NCI-H146 (cell line): ENCODE measurements at regions not wholly inside any gene's neighbourhood (a gene's known extent, or its start where the extent isn't known, plus 50 kb on each side); places are given as distances from the start of the nearest gene placed in this dataset.

ENCODE experiments used
- DNase-seq: peaks from one replicate; lab custom pipeline; 2025; lab: John Stamatoyannopoulos, UW

DNA sequence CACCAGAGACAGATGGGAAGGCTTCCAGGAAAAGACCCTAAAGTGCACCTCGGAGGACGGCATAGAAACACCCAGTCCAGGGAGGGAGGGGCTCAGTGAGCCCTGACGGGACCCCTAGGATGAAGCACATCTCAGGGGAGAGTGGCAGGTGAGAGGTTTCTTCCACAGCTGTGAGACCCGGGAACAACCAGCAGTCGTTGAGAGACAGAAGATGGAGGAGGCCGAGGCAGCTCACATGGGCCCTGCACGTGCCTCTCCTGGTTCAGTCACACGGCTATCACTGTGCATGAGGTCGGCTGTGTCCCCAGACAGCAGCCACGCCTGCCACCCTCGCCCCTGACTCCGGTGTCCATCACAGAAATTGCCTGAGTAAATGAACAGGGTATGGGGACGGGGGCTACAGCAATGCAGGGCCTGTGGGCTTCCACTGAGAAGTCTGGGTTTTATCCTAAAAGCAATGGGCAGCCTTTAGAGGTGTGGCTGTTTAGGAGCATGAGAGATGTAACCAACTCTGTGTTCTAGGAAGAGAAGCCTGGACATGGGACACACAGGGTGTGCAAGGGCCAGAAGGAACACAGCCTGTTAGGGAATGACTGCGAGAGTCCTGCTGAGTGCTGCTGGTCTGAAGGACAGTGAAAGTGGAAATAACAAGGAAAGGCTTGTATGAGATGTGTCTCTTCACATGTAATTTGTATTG lies 102.0 kb downstream of the TMEM18 start:
- no peak for DNase-seq

DNA sequence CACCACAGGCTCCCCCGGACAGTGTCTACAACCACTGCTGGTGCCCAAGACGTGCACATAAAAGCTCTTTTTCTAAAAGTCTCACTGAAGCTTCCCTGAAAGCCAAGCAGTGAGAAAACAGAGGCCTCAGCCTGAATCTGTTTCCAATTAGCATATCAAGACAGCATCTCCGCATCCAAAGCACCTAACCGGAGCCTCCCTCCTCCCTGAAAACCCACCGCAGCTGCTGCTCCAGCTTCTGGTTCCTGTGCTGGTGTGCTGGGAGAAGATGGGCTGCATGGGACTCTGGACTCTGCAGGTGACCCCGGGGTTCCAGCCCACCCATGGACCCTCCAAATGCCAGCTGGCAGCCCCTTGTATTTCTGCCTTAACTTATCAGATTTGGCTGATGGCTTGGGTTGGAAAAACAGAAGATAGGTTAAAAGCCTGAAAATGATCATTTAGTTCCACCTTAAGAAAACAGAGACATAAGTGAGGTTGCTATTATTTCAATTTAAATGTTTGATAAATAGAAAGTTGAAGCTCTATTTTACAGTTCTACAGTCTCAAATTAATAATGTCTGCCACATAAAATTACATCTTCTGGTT lies 103.3 kb downstream of the TMEM18 start:
- no peak for DNase-seq

DNA sequence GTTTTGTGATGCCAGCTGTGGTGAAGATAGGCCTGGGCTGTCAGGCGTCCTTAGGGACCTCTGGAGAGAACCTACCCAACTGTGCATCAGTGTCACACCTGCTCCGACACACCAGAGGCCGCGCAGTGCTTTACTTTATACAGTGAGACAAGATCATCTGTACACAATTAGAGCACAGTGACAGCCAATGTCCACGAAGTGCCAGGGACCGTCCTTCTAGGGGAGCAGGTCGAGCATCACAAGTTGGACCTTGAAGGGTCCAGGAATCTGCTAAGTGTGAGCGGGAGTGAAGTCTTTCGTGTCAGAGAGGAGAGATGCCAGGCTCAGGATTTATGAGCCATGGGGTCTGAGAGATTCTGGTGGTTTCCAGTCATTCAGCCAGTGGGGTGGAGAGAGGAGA lies 104.2 kb downstream of the TMEM18 start:
- DNase-seq = no peak

DNA sequence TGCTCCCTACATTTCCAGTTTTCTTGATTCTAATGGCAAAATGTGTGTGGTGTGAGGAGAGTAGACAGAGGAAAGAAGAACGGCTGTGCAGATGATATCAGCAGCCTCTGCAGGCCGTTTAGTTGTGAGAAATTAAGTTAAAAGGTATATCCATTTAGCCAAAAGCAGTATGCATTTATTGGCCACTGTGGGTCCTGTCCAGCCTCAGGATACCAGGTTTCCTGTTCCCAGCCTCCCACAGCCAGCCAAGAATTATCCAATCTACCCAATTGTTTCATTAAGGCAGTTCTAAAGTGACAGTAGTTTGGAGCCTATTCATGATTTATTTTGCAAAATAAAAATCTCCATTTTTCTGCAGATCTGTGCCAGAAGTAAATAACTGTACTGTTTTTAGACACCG lies 107.5 kb downstream of the TMEM18 start:
- no peak for DNase-seq

DNA sequence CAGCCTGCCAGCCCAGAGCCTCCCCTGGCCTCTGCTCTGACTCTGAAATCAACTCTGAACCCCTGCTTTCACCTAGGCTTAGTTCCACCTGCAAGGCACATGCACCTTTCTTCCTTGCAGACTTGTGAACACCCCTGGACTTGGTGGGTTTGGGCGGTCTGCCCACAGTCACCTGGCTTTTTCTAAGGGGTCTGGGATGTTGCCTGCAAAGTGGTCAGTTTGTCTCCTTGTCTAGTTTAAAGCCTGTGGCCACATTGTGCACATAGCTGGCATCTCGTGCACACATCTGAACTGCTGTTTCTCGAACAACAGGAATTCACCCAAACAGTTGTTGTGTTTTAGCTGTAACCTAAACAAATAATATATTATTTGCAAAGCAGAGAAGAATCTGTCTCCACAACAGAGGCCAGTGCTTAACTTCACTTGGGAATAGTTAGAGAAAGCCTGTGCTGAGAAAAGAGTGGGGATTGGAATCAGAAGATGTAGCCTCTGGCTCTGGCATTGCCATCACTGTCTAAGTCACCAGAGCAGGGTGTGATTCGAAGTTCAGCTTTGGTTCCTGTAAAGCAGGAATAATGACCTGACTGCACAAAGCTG lies 108.5 kb downstream of the TMEM18 start:
- no peak for DNase-seq

DNA sequence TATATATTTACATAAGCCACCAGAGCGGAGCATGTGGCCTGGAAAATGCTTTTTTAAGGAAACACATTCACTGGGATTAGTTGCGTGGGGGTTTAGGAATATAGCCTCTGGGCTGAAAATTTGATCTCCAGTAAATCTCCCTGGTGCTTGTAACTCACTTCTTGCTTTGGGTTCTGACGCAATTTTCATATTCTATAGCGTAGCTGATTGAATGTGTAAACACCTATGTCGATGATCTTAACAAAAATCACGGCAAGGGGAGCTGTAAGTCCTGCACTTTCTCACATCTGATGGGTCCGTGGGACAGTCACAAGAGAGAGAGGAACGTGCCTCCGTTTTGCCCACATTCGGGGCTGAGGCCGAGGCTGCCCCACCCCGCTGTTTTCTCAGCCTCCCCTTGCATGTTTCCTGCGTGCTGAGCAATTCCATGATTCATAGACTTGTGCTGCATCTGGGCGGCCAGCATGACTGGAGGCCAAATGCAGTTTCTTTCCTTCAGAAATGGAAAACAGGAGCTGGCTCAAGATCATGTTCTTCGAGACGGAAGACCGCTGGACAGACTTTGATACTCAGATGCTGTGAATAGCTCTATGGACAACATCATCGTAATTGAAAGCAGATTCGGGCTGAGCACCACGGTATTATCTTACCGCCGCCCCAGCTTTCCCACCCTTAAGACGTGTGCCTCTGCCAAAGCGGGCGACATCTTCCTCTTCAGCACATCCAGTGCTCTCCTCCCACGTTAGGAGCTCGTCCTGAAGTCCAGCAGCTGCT lies 109.2 kb downstream of the TMEM18 start:
- DNase-seq = no peak

DNA sequence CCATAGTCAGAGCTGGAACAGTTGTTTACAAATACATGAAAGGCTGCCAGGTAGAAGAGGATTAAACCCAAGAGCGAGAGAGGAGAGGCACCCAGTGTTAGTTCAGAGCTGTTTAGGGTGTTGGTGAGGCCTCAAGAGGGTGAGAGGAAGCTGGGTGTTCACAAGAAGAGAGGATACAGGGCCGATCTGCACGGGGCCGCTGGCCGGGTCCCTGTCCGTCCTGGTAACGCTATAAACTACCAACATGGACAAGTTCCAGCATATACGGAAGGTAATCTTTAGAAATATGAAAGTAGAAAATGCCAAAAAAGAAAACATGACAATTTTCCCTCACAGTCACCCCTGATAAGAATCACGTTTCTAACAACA lies 109.7 kb downstream of the TMEM18 start:
- DNase-seq = no peak

DNA sequence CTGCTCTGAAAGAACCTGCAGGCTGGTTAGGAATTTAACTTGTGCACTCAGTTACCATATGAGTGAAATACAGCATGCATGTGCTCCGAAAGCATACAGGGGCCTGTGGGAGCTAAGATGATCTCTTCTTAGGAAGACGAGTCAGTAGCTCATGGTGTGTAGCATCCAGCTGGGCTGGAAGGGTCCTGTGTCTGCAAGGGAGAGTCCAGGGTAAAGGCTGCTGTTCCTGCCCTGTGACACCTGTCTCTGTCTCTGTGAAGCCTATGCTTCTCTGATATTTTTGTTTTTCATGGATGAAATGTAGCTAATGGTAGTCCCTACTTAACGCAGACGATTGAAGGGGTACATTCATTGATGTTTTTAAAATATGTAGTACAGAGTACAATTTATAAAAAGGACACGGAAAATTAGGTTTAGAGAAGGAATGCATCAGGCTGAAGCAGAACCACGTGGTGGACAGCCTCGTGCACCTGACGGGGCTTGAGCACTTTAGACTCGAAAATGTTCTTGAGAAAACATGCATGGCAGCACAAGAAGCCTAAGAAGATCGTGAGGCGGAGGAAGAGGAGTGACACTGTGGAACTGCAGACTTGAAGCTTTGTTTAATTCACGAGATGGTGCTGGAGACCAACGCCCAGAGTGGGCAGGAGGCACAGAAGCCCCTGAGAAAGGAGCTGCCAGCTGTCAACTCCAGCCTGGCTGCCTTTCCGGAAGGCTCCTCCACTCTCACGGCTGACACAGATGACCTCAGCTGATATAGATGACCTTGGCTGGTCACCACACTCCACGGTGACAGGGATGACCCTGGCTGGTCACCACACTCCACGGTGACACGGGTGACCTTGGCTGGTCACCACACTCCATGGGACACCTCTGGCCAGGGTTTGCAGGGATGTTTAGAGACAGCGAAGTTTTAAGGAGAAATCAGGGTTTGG lies 110.6 kb downstream of the TMEM18 start:
- DNase-seq = no peak

DNA sequence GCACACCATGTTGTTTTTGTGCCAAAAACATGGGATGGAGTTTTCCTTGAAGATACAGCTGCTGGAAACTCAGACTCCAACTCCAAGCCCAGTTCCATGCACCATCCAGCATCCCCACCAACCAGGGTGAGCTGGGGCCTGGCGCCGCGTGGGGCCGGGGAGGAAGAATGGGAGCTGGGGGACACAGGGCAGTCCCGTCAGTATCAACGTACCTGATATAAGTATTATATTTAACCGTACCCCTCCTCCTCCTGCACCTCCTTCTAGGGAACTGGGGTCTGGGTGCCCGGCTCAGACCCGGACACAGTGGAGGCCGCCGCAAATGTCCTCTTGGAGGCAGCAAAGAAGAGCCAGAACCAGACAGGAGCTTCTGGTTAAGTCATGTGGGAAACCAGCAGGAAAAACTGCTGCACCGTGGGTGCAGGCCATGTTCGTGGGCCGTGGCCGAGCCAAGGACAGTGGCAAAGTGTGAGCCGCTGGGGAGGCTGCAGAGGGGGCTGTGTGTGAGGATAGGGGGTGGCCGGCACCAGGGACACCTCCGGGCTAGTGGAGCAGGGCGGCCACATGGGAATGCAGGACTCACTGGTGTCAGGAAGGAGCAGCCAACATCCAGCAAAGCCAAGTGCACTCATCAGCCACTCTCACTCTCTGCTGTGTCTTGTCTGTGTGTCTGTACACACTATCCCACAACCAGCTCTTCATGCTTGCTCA lies 112.6 kb downstream of the TMEM18 start:
- no peak for DNase-seq

DNA sequence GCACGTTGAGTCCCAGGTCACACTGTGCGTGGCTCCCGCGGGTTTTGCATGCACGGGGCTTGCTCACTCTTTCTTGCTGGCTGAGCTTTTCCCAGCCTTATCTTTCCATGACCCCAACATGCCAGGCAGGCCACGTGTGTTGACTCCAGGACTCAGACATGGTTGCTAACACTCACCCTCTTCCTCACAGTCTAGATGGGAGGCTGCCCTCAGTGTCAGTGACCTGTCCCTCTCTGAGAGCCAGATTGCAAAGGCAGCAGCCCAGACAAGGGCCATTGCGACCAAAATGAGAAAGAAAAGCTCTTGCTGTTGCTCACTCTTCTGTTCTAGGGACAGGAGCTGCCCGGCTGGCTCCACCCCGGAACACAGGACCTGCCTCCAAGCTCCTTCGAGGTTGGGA lies 113.7 kb downstream of the TMEM18 start:
- no peak for DNase-seq

DNA sequence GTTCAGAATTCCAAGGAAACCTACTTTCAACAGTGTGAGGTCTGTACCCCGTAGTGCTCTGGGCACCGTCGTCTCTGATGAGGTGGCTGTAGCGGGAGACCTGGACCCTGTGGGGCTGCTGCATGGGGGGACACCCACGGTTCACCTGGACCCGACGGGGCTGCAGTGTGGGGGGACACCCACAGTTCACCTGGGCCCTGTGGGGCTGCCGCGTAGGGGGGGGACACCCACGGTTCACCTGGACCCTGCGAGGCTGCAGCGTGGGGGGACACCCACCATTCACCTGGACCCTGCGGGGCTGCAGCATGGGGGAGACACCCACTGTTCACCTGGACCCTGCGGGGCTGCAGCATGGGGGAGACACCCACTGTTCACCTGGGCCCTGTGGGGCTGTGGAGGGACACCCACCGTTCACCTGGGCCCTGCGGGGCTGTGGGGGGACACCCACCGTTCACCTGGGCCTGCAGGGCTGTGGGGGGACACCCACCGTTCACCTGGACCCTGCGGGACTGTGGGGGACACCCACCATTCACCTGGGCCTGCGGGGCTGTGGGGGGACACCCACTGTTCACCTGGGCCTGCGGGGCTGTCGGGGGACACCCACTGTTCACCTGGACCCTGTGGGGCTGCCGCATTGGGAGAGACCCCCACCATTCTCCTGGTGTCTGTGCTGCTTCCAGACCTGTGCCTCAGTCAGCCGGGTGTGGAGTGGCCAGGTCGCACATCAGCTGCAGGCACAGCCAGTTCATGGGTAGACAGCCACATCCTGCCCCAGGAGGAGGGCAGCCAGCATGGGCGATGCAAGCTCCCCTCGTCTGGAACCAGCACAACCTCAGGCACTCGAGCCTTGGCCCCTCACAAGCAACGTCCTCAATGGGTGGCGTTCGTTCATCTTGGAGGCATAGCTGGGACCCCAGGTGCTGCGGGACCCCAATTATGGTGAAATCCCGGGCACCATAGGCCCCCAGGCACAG lies 114.5 kb downstream of the TMEM18 start:
- no peak for DNase-seq

DNA sequence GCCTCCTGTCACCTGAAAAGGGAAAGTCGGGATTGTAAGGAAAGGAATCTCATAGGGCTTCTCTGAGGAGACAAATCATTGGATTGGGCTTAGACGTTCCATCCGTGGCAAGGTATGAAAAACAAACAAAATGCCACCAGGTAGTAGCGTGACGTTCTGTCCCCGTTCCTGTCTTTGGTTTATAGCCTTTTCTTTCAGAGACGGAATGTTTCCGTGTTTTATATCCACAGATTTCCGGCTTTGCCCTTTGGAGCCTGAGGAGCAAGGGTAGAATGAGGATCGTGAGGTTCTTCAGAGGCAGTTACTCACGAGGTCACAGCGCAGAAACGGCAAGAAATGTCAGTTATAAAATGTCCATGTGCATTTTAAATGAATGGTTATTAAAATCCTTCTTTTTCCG lies 118.3 kb downstream of the TMEM18 start:
- DNase-seq = no peak

DNA sequence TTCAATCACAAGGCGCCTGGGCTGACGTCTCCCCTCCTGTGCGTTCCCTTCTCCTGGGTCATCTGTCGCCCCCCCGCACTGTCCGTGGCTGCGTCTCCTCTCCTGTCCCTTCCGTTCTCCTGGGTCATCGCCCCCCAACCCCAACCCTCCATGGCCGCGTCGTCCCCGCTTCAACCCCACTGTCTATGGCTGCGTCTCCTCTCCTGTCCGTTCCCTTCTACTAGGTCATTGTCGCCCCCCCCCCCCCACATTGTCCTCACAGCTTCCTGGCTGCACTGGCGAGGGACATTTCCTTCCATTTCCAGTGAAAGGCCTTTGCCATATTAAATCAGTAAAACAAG lies 118.9 kb downstream of the TMEM18 start:
- DNase-seq = no peak

DNA sequence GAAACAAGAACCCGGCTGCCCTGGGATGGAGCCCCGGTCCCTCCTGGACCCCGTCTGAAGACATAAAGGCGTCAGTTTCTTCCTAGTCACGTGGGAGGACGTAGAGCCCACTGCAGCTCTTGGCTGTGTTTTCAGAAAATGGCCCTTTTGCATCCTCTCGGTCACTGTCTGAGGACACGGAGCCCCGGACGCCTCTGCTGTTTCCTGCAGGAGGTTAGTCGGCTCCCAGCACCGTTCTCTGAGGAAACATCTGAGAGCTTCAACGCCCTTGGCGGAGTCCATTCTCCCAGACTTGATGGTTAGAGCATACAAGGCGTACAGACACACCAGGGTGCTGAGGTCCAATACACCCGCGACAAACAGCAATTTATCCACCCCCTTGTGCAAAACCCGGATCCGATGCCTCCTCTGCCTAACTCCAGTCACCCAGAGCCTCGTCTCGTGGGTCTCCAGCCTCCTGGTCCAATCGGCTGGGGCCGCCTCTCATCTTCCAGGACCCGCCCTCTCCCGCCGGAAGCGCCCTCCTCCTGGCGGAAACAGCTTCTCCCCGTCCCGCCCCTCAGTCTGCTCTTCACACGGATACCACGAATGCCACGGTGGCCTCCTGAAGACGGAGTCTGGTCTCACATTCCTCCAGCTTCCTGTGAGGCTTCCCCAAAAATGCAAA lies 119.4 kb downstream of the TMEM18 start:
- no peak for DNase-seq

DNA sequence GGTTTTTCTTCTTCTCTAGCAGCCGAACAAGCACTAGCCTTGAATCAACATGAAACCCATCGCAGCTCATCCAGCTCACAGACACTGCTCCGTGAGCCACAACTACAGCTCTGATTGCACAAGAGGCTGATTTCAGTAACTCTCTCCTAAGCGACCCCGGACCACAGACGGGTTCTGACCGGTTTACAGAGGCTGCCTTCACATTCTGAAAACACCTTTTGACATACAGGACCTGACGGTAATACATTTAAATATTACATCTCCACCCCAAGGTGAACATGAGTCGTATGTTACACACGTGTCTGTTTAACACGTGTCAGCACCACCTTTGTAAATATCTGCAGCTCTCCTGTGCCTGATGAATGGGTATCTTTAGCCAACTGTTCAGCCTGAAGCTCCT lies 120.7 kb downstream of the TMEM18 start:
- DNase-seq = no peak

DNA sequence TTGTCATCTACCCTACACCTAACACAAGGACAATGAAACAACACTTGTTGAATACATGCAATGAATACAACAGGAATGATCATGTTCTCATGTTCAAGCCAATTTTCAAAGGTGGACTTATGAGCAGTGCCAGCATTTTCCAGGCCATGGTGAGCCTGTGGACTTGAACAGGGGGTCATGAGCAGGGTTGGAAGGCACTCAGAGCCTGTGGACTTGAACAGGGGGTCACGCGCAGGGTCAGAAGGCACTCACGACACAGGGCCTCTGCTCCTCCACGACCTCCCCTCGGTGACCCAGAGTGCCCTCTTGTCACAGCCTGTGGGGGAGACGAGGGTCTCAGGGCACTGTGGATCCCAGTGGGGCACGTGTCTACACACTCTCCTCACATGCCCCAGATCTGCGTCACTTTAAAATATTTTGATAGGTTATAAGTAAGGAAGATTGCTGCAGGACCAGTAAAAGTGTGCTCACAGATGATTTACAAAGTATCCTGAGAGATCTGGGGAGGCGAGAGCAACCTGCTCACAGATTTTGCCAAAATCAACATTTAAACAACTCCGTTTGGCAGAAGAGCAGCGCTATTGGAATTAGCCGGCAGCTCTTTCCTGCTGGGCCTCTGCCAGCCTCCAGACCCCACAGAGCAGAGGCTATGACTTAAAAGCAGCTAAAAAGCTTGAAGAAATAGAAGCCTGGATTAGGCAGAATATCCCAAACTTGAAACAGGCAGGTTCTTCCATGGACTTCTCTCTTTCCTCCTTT lies 121.9 kb downstream of the TMEM18 start:
- no peak for DNase-seq

DNA sequence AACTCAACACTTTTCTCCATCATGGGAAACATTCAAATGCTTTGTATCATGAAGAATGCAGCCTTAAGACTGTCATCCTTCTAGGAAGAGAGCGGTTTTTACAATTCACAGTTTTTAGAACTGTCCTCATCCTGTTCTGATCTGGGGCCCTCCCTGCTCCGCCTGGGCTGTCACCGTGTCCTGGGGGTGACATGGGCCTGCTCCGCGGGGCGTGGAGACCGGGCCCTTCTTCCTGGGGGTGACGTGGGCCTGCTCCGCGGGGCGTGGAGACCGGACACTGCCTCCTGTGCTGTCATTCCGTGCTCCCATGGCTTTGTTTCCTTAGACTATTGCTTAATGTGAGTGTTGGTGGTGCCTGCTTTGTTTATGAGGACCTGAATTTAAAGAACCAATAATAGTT lies 122.8 kb downstream of the TMEM18 start:
- DNase-seq = no peak

DNA sequence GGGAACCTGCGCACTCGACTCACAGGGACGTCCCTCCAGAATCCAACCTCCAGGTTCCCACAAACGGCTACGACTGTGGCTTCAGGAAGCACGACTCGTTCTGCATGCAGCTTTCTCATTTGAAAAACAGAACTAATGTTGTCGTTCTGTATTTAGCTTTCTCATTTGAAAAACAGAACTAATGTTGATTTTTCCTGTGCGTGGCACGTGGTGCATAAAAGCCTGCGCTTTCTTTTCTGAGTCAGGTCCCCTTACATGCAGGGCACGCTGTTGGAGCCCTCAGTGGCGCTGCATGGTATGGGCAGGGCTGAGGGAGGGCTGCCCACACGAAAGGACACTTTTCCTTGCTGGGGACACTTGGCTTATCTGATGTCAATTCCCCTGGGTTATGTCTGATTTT lies 124.3 kb downstream of the TMEM18 start:
- no peak for DNase-seq

DNA sequence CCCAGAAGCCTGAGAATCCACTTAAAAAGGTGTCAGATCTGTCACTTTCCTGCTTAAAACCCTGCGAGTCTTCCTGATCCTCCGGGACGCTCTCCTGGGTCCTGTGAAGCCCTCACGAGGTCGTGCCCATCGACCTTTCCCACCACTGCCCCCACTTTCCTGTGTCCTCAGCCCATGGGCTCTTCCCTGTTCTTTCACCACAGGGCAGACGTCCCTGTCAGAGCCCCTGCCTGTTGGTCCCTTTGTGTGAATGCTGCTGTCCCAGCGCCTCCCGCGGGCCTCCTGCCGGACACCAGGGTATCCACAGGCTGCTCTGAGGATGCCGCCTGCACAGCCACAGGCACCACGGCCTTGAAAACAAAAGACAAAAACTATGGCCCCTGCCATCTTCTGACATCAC lies 125.6 kb downstream of the TMEM18 start:
- no peak for DNase-seq
